Ovary (tissue), 3 donors: ENCODE measurements at regions not wholly inside any gene's neighbourhood (a gene's known extent, or its start where the extent isn't known, plus 50 kb on each side); places are given as distances from the start of the nearest gene placed in this dataset.

Experiments
- POLR2A ChIP-seq: fragments of 450-650 bp; IDR thresholded peaks from one replicate; pipeline ENCODE4 v1.6.1; 2017; ENCODE audit warnings: antibody characterized with exemption, mild to moderate bottlenecking, moderate library complexity
- TF ChIP-seq, protein P1 (sequence below), 3 donors: fragments of 450-650 bp in 2 of 3; fragments of 200-600 bp in 1 of 3; IDR thresholded peaks; one replicate each; pipeline versions ENCODE4 v1.5.1 to v1.8.0; 2016 to 2022; ENCODE audit warnings: antibody characterized with exemption in 3 of 3, mild to moderate bottlenecking in 1 of 3
- donor health status: DM: no; HTN: no; CAD: no.

GRCh38 chr1:94753171-94753972 is 66.8 kb upstream of the SLC44A3 start:
- TF ChIP-seq, protein P1, sequence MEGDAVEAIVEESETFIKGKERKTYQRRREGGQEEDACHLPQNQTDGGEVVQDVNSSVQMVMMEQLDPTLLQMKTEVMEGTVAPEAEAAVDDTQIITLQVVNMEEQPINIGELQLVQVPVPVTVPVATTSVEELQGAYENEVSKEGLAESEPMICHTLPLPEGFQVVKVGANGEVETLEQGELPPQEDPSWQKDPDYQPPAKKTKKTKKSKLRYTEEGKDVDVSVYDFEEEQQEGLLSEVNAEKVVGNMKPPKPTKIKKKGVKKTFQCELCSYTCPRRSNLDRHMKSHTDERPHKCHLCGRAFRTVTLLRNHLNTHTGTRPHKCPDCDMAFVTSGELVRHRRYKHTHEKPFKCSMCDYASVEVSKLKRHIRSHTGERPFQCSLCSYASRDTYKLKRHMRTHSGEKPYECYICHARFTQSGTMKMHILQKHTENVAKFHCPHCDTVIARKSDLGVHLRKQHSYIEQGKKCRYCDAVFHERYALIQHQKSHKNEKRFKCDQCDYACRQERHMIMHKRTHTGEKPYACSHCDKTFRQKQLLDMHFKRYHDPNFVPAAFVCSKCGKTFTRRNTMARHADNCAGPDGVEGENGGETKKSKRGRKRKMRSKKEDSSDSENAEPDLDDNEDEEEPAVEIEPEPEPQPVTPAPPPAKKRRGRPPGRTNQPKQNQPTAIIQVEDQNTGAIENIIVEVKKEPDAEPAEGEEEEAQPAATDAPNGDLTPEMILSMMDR (IDR thresholded peaks at IDR 0.05) = no peak
- TF ChIP-seq POLR2A = no peak
